ENCODE measurements at regions not wholly inside any gene's neighbourhood (a gene's known extent, or its start where the extent isn't known, plus 50 kb on each side); places are given as distances from the start of the nearest gene placed in this dataset.

GRCh38 chr5:106028314-106028713 is 1642.4 kb downstream of the EFNA5 start:
- TF ChIP-seq, protein P1, sequence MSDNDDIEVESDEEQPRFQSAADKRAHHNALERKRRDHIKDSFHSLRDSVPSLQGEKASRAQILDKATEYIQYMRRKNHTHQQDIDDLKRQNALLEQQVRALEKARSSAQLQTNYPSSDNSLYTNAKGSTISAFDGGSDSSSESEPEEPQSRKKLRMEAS (IDR thresholded peaks at IDR 0.05) = no peak
- TF ChIP-seq RAD21 (IDR thresholded peaks at IDR 0.05; ENCODE audit: low read depth) (no peak), YY1 (IDR thresholded peaks at IDR 0.05; ENCODE audit: low read depth) (no peak), CREB1 (IDR thresholded peaks at IDR 0.05; ENCODE audit: low read depth) (no peak), CEBPB (IDR thresholded peaks at IDR 0.05) (no peak), EP300 (IDR thresholded peaks at IDR 0.05; ENCODE audit: borderline replicate concordance) (no peak), TAF1 (IDR thresholded peaks at IDR 0.05; ENCODE audit: low read depth) (no peak), FOXM1 (IDR thresholded peaks at IDR 0.05; ENCODE audit: borderline replicate concordance, low read depth) (no peak), REST (IDR thresholded peaks at IDR 0.05; ENCODE audit: low read depth) (no peak), USF1 (IDR thresholded peaks at IDR 0.05) (no peak), TEAD4 (IDR thresholded peaks at IDR 0.05) (no peak), EGR1 (IDR thresholded peaks at IDR 0.05) (no peak), TCF12 (IDR thresholded peaks at IDR 0.05; ENCODE audit: low read depth) (no peak), NFIC (IDR thresholded peaks at IDR 0.05) (no peak)

DNA sequence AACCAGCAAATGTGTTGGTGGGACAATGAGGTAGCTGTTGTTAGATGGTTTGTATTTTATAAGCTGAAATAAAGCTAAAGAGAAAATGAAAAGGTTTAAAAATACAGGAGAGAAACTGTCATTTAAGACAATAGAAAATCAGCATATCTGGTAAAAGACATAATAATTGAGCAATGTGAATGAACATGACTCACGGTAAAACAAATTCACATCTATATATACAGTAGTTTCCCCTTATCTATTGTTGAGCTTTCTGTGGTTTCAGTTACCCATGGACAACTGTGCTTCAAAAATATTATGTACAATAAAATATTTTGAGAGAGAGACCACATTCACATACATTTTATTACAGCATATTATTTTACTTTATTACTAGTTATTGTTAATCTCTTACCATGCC is 1649.8 kb downstream of the EFNA5 start:
- no peak for TF ChIP-seq CREB1 (IDR thresholded peaks at IDR 0.05; ENCODE audit: low read depth)
- TF ChIP-seq REST (IDR thresholded peaks at IDR 0.05; ENCODE audit: low read depth) = no peak
- TF ChIP-seq, protein P1 (IDR thresholded peaks at IDR 0.05) = no peak
- no peak for TF ChIP-seq TCF12 (IDR thresholded peaks at IDR 0.05; ENCODE audit: low read depth)
- no peak for TF ChIP-seq EGR1 (IDR thresholded peaks at IDR 0.05)
- TF ChIP-seq TAF1 (IDR thresholded peaks at IDR 0.05; ENCODE audit: low read depth) = no peak
- no peak for TF ChIP-seq RAD21 (IDR thresholded peaks at IDR 0.05; ENCODE audit: low read depth)
- TF ChIP-seq NFIC (IDR thresholded peaks at IDR 0.05) = no peak
- TF ChIP-seq CEBPB (IDR thresholded peaks at IDR 0.05) = no peak
- no peak for TF ChIP-seq FOXM1 (IDR thresholded peaks at IDR 0.05; ENCODE audit: borderline replicate concordance, low read depth)
- no peak for TF ChIP-seq EP300 (IDR thresholded peaks at IDR 0.05; ENCODE audit: borderline replicate concordance)
- TF ChIP-seq USF1 (IDR thresholded peaks at IDR 0.05) = no peak
- no peak for TF ChIP-seq ZBTB7A (IDR thresholded peaks at IDR 0.05; ENCODE audit: low read depth)
- TF ChIP-seq YY1 (IDR thresholded peaks at IDR 0.05; ENCODE audit: low read depth) = no peak

DNA sequence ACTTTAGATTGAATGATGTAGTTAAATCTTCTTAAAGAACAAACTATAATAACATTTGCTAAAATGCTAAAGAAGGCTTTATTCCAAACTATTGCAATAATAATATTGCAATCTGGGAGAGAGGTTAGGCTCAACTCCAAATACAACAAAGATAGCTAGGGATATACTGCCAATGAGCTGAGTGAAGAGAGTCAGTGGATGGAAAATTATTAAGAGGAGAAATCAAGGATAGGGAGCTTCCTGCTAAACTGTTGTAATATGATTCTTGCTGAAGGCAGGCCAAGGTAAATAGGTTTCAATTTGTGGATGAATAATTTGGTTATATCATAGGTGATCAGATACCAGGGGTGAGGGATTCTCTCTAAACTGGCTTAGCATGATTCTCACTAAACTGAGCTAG is 1651.5 kb downstream of the EFNA5 start:
- TF ChIP-seq CREB1 (IDR thresholded peaks at IDR 0.05; ENCODE audit: low read depth) (no peak), TEAD4 (IDR thresholded peaks at IDR 0.05) (no peak), RAD21 (IDR thresholded peaks at IDR 0.05; ENCODE audit: low read depth) (no peak), EP300 (IDR thresholded peaks at IDR 0.05; ENCODE audit: borderline replicate concordance) (no peak), USF1 (IDR thresholded peaks at IDR 0.05) (no peak), YY1 (IDR thresholded peaks at IDR 0.05; ENCODE audit: low read depth) (no peak), NFIC (IDR thresholded peaks at IDR 0.05) (no peak), TAF1 (IDR thresholded peaks at IDR 0.05; ENCODE audit: low read depth) (no peak), CEBPB (IDR thresholded peaks at IDR 0.05) (no peak), REST (IDR thresholded peaks at IDR 0.05; ENCODE audit: low read depth) (no peak), EGR1 (IDR thresholded peaks at IDR 0.05) (no peak), TCF12 (IDR thresholded peaks at IDR 0.05; ENCODE audit: low read depth) (no peak), ZBTB7A (IDR thresholded peaks at IDR 0.05; ENCODE audit: low read depth) (no peak), FOXM1 (IDR thresholded peaks at IDR 0.05; ENCODE audit: borderline replicate concordance, low read depth) (no peak)
- TF ChIP-seq, protein P1 (IDR thresholded peaks at IDR 0.05) = no peak
